Spleen (tissue), 11 donors: ENCODE measurements at regions not wholly inside any gene's neighbourhood (a gene's known extent, or its start where the extent isn't known, plus 50 kb on each side); places are given as distances from the start of the nearest gene placed in this dataset.
A peak's percentile ranks its signal among the peaks of the same experiment; 100 is the strongest.

ENCODE experiments used
- DNase-seq: peaks from one replicate; pipeline ENCODE4 v3.0.0-alpha.2; 2020
- H3K27ac ChIP-seq, 8 donors: fragments of 200-600 bp; sonication (generic) in 7 of 8; 1 replicate in 4 of 8; 2 replicates in 4 of 8; pipeline versions ENCODE4 v1.5.0 to v1.8.0; 2016 to 2021; ENCODE audit warnings: inconsistent platforms in 4 of 8, mild to moderate bottlenecking in 4 of 8, moderate library complexity in 1 of 8
- H3K27me3 ChIP-seq, 7 donors: fragments of 200-600 bp; sonication (generic) in 6 of 7; replicated peaks in 1 of 7; 1 replicate in 4 of 7; 2 replicates in 3 of 7; pipeline versions ENCODE4 v1.5.0 to v1.8.0; 2016 to 2021; ENCODE audit warnings: inconsistent platforms in 3 of 7, mild to moderate bottlenecking in 1 of 7
- H3K36me3 ChIP-seq, 6 donors: fragments of 200-600 bp; sonication (generic) in 5 of 6; 1 replicate in 4 of 6; 2 replicates in 2 of 6; pipeline versions ENCODE4 v1.5.0 to v1.8.0; 2016 to 2021; ENCODE audit warnings: inconsistent platforms in 2 of 6
- H3K4me1 ChIP-seq, 6 donors: fragments of 200-600 bp; sonication (generic) in 5 of 6; 1 replicate in 3 of 6; 2 replicates in 3 of 6; pipeline versions ENCODE4 v1.5.0 to v1.8.0; 2016 to 2021; ENCODE audit warnings: inconsistent platforms in 3 of 6
- H3K4me3 ChIP-seq, 8 donors: fragments of 200-600 bp; sonication (generic) in 7 of 8; 1 replicate in 4 of 8; 2 replicates in 4 of 8; pipeline versions ENCODE4 v1.5.0 to v1.8.0; 2016 to 2021; ENCODE audit warnings: inconsistent platforms in 4 of 8, mild to moderate bottlenecking in 4 of 8, moderate library complexity in 2 of 8
- H3K9me3 ChIP-seq, 8 donors: fragments of 200-600 bp; sonication (generic) in 7 of 8; 1 replicate in 4 of 8; 2 replicates in 4 of 8; pipeline versions ENCODE4 v1.5.0 to v1.8.0; 2016 to 2021; ENCODE audit warnings: inconsistent platforms in 4 of 8
- POLR2A ChIP-seq, 3 donors: fragments of 450-650 bp; IDR thresholded peaks; one replicate each; pipeline ENCODE4 v1.5.1; 2017; ENCODE audit warnings: antibody characterized with exemption in 3 of 3, mild to moderate bottlenecking in 1 of 3
- POLR2AphosphoS5 ChIP-seq, 3 donors: sonication (generic); formaldehyde crosslinking; IDR thresholded peaks; one replicate each; pipeline ENCODE4 v1.5.1; 2017; ENCODE audit warnings: antibody characterized with exemption in 3 of 3
- WGBS, 5 donors: extraction: QIAGEN DNeasy Blood & Tissue Kit in 3 of 5; methylation state at CpG; one replicate each; pipeline versions ENCODE4 v1.1.5 to v1.1.7; 2013 to 2018; 5-methylcytosine and 5-hydroxymethylcytosine counted together
- intact Hi-C: fragments of 100-400 bp; cut with DNase I; formaldehyde crosslinking; loops from one replicate; pipeline ENCODE4 v1.15.0; 2023; ENCODE audit warnings: low total_unique reads
- TF ChIP-seq, protein P1 (sequence below), 11 experiments: fragments of 200-600 bp in 7 of 11; fragments of 450-650 bp in 4 of 11; sonication (generic) in 4 of 11; IDR thresholded peaks in 8 of 11; conservative IDR thresholded peaks in 3 of 11; 1 replicate in 7 of 11; 2 replicates in 4 of 11; pipeline versions ENCODE4 v1.4.0 to v1.8.0; 2016 to 2021; ENCODE audit warnings: antibody characterized with exemption in 11 of 11, inconsistent platforms in 4 of 11, mild to moderate bottlenecking in 1 of 11
- donor health status: healthy with polysubstance abuse.
- donor health status: DM: no; HTN: no; CAD: no; lungs with moderate emphysema.
- donor health status: DM: no; HTN: no; CAD: no.
- donor health status: Bipolar disorder and iron deficiency.
- donor health status: healthy.
- donor health status: DM: no; HTN: no; CAD: no.
- donor health status: DM: yes; HTN: yes; CAD: no.

DNA sequence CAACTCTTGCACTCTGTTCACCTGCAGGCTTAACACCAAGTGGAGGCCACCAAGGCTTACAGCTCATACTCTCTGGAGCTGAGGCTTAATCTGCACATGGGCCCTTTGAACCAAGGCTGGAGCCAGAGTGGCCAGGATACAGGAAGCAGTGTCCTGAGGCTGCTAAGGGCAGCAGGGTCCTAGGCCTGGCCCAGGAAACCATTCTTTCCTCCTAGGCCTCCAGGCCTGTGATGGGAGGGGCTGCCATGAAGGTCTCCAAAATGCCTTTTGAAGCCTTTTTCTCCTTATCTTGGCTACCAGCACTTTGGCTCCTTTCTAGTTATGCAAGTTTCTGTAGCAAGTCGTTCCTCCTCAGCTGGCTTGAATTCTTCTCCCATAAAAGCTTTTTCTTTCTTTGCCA, 68.0 kb upstream of the GNAI1 start:
- intact Hi-C loops = no loop called here
- 70 to 100% (median 85%) methylated on average over 1 of the region's 1 CpG for WGBS, 5 donors

DNA sequence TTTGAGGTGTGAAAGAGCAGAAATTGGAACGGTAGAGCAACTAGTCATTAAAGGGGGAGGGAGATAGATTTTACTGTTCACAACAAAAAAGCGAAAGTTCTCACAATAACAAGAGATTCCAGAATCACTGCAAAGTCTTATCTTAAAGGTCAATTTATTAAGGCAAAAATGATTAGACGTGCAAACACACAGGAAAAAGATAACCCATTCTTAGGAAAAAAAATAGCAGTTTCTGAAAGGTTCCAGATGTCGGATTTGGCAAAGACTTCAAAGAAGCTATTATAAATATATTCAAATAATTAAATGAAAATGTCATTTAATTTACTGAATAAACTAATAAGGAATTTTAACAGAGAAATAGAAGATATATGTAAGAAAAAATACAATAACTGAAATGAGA, 70.8 kb upstream of the GNAI1 start:
- TF ChIP-seq, protein P1, sequence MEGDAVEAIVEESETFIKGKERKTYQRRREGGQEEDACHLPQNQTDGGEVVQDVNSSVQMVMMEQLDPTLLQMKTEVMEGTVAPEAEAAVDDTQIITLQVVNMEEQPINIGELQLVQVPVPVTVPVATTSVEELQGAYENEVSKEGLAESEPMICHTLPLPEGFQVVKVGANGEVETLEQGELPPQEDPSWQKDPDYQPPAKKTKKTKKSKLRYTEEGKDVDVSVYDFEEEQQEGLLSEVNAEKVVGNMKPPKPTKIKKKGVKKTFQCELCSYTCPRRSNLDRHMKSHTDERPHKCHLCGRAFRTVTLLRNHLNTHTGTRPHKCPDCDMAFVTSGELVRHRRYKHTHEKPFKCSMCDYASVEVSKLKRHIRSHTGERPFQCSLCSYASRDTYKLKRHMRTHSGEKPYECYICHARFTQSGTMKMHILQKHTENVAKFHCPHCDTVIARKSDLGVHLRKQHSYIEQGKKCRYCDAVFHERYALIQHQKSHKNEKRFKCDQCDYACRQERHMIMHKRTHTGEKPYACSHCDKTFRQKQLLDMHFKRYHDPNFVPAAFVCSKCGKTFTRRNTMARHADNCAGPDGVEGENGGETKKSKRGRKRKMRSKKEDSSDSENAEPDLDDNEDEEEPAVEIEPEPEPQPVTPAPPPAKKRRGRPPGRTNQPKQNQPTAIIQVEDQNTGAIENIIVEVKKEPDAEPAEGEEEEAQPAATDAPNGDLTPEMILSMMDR (IDR thresholded peaks at IDR 0.05 in 8 of 11, conservative IDR thresholded peaks at IDR 0.05 in 3 of 11) = no peak
- TF ChIP-seq POLR2AphosphoS5 (IDR thresholded peaks at IDR 0.05) = no peak
- 62 to 73% (median 68%) methylated on average over 4 of the region's 4 CpGs for WGBS, 5 donors
- Histone ChIP-seq H3K27me3 (no peaks in the 10 kb centered on the region), H3K27ac (no peak overlapping the region), H3K4me3 (no peak overlapping the region), H3K4me1 (no peaks in the 10 kb centered on the region), H3K36me3 (no peaks in the 10 kb centered on the region), H3K9me3 (peaks cover 0 to 28% (median 16%) of the 10 kb centered on the region in 8 donors)
- intact Hi-C loops = no loop called here
- no peak for DNase-seq

More for the DNA sequence above, 68.0 kb upstream of the GNAI1 start:
- no peak overlapping the region for H3K4me3 ChIP-seq
- no peaks in the 10 kb centered on the region for H3K36me3 ChIP-seq
- peaks cover 0 to 23% (median 15%) of the 10 kb centered on the region in 8 donors for H3K9me3 ChIP-seq
- DNase-seq = no peak
- TF ChIP-seq POLR2A (IDR thresholded peaks at IDR 0.05) = no peak
- TF ChIP-seq POLR2AphosphoS5 (IDR thresholded peaks at IDR 0.05) = no peak
- TF ChIP-seq, protein P1 (IDR thresholded peaks at IDR 0.05 in 8 of 11, conservative IDR thresholded peaks at IDR 0.05 in 3 of 11) = no peak
- no peaks in the 10 kb centered on the region for H3K27me3 ChIP-seq
- no peaks in the 10 kb centered on the region for H3K4me1 ChIP-seq
- no peak overlapping the region for H3K27ac ChIP-seq

DNA sequence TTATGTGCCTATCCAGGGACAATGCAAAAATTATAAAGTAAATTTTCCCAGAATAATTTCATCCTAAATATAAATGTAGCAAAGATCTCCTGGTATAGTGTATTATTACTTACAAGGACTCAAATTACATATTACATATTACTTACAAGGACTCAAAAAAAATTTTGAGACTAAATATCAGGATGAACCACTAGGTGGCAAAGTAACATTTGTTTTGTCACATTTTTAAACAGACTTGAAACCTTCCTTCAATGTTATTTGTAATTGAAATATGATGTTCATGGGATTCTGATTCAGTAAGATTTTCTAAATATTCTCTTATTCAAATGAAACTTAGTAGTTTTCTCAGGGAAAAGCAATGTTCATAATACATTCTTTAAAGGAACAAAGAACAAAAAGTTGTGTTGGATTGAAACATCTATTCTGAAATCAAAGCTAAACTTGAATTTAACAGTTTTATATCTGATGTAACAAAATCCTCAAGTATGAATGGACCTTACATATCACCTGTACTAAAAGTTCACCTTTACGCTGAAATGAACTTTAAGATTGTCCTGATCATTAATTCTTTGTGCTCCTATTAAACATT, 74.3 kb upstream of the GNAI1 start:
- Histone ChIP-seq H3K27me3 (no peaks in the 10 kb centered on the region), H3K4me1 (no peaks in the 10 kb centered on the region), H3K27ac (no peak overlapping the region), H3K36me3 (no peaks in the 10 kb centered on the region), H3K9me3 (peaks cover 0 to 11% (median 0%) of the 10 kb centered on the region in 8 donors), H3K4me3 (no peak overlapping the region)
- DNase-seq = no peak
- TF ChIP-seq, protein P1 (IDR thresholded peaks at IDR 0.05 in 8 of 11, conservative IDR thresholded peaks at IDR 0.05 in 3 of 11) = peak in 8 of 11 experiments; percentile 16 to 47 (median 26)
- TF ChIP-seq POLR2A (IDR thresholded peaks at IDR 0.05) (no peak), POLR2AphosphoS5 (IDR thresholded peaks at IDR 0.05) (no peak)
- 87 to 93% (median 92%) methylated on average over 1 of the region's 1 CpG for WGBS, 5 donors
- intact Hi-C loops = no loop called here

DNA sequence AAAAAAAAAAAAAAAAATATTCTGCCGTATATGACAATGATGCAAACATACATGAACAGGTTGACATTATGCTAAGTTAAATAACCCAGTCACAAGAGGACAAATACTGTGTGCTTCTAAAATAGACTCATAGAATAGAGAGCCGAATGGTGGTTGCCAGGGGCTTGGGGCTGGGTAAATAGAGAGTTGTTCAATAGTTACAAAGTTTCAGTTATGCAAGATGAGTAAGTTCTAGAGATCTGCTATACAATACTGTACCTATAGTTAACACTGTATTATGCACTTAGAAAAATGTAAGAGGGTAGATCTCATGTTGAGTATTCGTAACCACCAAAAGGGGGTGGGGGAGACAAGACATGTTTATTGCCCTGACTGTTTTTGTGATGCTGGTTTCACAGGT, 77.1 kb upstream of the GNAI1 start:
- no peaks in the 10 kb centered on the region for H3K4me1 ChIP-seq
- H3K9me3 ChIP-seq = peaks cover 0 to 8% (median 0%) of the 10 kb centered on the region in 8 donors
- DNase-seq = no peak
- no peak overlapping the region for H3K27ac ChIP-seq
- TF ChIP-seq POLR2A (IDR thresholded peaks at IDR 0.05) = no peak
- TF ChIP-seq, protein P1 (IDR thresholded peaks at IDR 0.05 in 8 of 11, conservative IDR thresholded peaks at IDR 0.05 in 3 of 11) = no peak
- TF ChIP-seq POLR2AphosphoS5 (IDR thresholded peaks at IDR 0.05) = no peak
- intact Hi-C loops = no loop called here
- H3K27me3 ChIP-seq = no peaks in the 10 kb centered on the region
- WGBS, 5 donors = 82 to 96% (median 88%) methylated on average over 3 of the region's 3 CpGs
- no peaks in the 10 kb centered on the region for H3K36me3 ChIP-seq
- H3K4me3 ChIP-seq = no peak overlapping the region
